ENCODE measurements at regions not wholly inside any gene's neighbourhood (a gene's known extent, or its start where the extent isn't known, plus 50 kb on each side); places are given as distances from the start of the nearest gene placed in this dataset.
"Not testable (repeated sequence)": the region's sequence is repeated elsewhere in the genome, so short reads cannot be mapped to it uniquely, and the experiment has no call there.

- intact Hi-C loops (cut with DNase I; ENCODE audit: low total_unique reads), result no loop called here
- Histone ChIP-seq H3K27me3 (no peaks in the 10 kb centered on the region), H3K27ac (no peak overlapping the region), H3K9me3 (no peaks in the 10 kb centered on the region), H3K36me3 (no peaks in the 10 kb centered on the region), H3K4me3 (no peak overlapping the region), H3K4me1 (peaks cover 14 to 29% (median 21%) of the 10 kb centered on the region in 4 donors)
- in situ Hi-C loops (cut with MboI; ENCODE audit: low pct_ligation_motif_present in 1 of 4, low pct_unique_long_range_greater_than_20kb in 1 of 4, low sequenced_read_pairs in 3 of 4), result no loop called here
- no peak for DNase-seq
- no peak for TF ChIP-seq CTCF (IDR thresholded peaks at IDR 0.05)
- no peak for TF ChIP-seq POLR2AphosphoS5 (IDR thresholded peaks at IDR 0.05)
- no peak for TF ChIP-seq EP300 (IDR thresholded peaks at IDR 0.05; ENCODE audit: low read depth)
- no peak for TF ChIP-seq POLR2A (IDR thresholded peaks at IDR 0.05)
Measured at GRCh38 chr2:200122683-200123082, 167.3 kb downstream of the MAIP1 start.

- H3K9me3 ChIP-seq; intact Hi-C loops (cut with DNase I; ENCODE audit: low total_unique reads); in situ Hi-C loops (cut with MboI; ENCODE audit: low pct_ligation_motif_present in 1 of 4, low pct_unique_long_range_greater_than_20kb in 1 of 4, low sequenced_read_pairs in 3 of 4); H3K4me3 ChIP-seq; H3K27me3 ChIP-seq; H3K36me3 ChIP-seq: not testable (repeated sequence)
- 61 to 69% methylated on average over 3 to 10 of the region's 10 CpGs for WGBS, 2 donors (ENCODE audit: low coverage in 1 of 2)
- H3K4me1 ChIP-seq, result peaks cover 14 to 31% (median 21%) of the 10 kb centered on the region in 4 donors
- peak; percentile 69 for DNase-seq
- H3K27ac ChIP-seq, result peak overlapping the region; percentile 82 to 85 (median 84)
Measured at GRCh38 chr2:200124665-200125368, 169.4 kb downstream of the MAIP1 start.

- in situ Hi-C loops (cut with MboI; ENCODE audit: low pct_ligation_motif_present in 1 of 4, low pct_unique_long_range_greater_than_20kb in 1 of 4, low sequenced_read_pairs in 3 of 4), result no loop called here
- intact Hi-C loops (cut with DNase I; ENCODE audit: low total_unique reads), result no loop called here
- TF ChIP-seq POLR2A (IDR thresholded peaks at IDR 0.05), result no peak
- Histone ChIP-seq H3K4me3 (no peak overlapping the region), H3K4me1 (peaks cover 14 to 31% (median 21%) of the 10 kb centered on the region in 4 donors), H3K9me3 (no peaks in the 10 kb centered on the region), H3K27ac (peak overlapping the region; percentile 82 to 85 (median 84)), H3K27me3 (no peaks in the 10 kb centered on the region), H3K36me3 (no peaks in the 10 kb centered on the region)
- 48 to 50% methylated on average over 1 to 4 of the region's 4 CpGs for WGBS, 2 donors (ENCODE audit: low coverage in 1 of 2)
- no peak for DNase-seq
Measured at GRCh38 chr2:200125444-200126284, 170.3 kb downstream of the MAIP1 start.

- peak in 1 of 3 donors; percentile 45 for TF ChIP-seq POLR2AphosphoS5 (IDR thresholded peaks at IDR 0.05)
- 14 to 23% methylated on average over 2 of the region's 2 CpGs for WGBS, 2 donors (ENCODE audit: low coverage in 1 of 2)
- Histone ChIP-seq H3K27ac (peak overlapping the region; percentile 82 to 85 (median 84)), H3K4me1 (peaks cover 14 to 31% (median 21%) of the 10 kb centered on the region in 4 donors)
- H3K27me3 ChIP-seq; H3K36me3 ChIP-seq; DNase-seq; in situ Hi-C loops (cut with MboI; ENCODE audit: low pct_ligation_motif_present in 1 of 4, low pct_unique_long_range_greater_than_20kb in 1 of 4, low sequenced_read_pairs in 3 of 4); H3K4me3 ChIP-seq; intact Hi-C loops (cut with DNase I; ENCODE audit: low total_unique reads); H3K9me3 ChIP-seq: not testable (repeated sequence)
Measured at GRCh38 chr2:200126285-200126670, 170.9 kb downstream of the MAIP1 start.

GRCh38 chr2:200126680-200127079, 171.3 kb downstream of the MAIP1 start:
- peak overlapping the region; percentile 82 to 85 (median 84) for H3K27ac ChIP-seq
- DNase-seq; H3K4me3 ChIP-seq; in situ Hi-C loops (cut with MboI; ENCODE audit: low pct_ligation_motif_present in 1 of 4, low pct_unique_long_range_greater_than_20kb in 1 of 4, low sequenced_read_pairs in 3 of 4); H3K9me3 ChIP-seq; intact Hi-C loops (cut with DNase I; ENCODE audit: low total_unique reads); H3K27me3 ChIP-seq; H3K36me3 ChIP-seq: not testable (repeated sequence)
- WGBS, 2 donors (ENCODE audit: low coverage in 1 of 2), result 87 to 92% methylated on average over 2 of the region's 2 CpGs
- peaks cover 14 to 31% (median 21%) of the 10 kb centered on the region in 4 donors for H3K4me1 ChIP-seq

- H3K36me3 ChIP-seq, result no peaks in the 10 kb centered on the region
- no peak for DNase-seq
- H3K9me3 ChIP-seq, result no peaks in the 10 kb centered on the region
- H3K4me3 ChIP-seq, result no peak overlapping the region
- in situ Hi-C loops (cut with MboI; ENCODE audit: low pct_ligation_motif_present in 1 of 4, low pct_unique_long_range_greater_than_20kb in 1 of 4, low sequenced_read_pairs in 3 of 4) (no loop called here), intact Hi-C loops (cut with DNase I; ENCODE audit: low total_unique reads) (no loop called here)
- H3K4me1 ChIP-seq, result peaks cover 14 to 31% (median 21%) of the 10 kb centered on the region in 4 donors
- TF ChIP-seq CTCF (IDR thresholded peaks at IDR 0.05), result no peak
- TF ChIP-seq POLR2A (IDR thresholded peaks at IDR 0.05), result no peak
- no peak for TF ChIP-seq EP300 (IDR thresholded peaks at IDR 0.05; ENCODE audit: low read depth)
- TF ChIP-seq POLR2AphosphoS5 (IDR thresholded peaks at IDR 0.05), result no peak
- no peak overlapping the region for H3K27ac ChIP-seq
- H3K27me3 ChIP-seq, result no peaks in the 10 kb centered on the region
Measured at GRCh38 chr2:200127848-200128247, 172.5 kb downstream of the MAIP1 start.

Measured in transverse colon (tissue), 4 donors.